ENCODE measurements at regions not wholly inside any gene's neighbourhood (a gene's known extent, or its start where the extent isn't known, plus 50 kb on each side); places are given as distances from the start of the nearest gene placed in this dataset.
"Not testable (repeated sequence)": the region's sequence is repeated elsewhere in the genome, so short reads cannot be mapped to it uniquely, and the experiment has no call there.

DNA sequence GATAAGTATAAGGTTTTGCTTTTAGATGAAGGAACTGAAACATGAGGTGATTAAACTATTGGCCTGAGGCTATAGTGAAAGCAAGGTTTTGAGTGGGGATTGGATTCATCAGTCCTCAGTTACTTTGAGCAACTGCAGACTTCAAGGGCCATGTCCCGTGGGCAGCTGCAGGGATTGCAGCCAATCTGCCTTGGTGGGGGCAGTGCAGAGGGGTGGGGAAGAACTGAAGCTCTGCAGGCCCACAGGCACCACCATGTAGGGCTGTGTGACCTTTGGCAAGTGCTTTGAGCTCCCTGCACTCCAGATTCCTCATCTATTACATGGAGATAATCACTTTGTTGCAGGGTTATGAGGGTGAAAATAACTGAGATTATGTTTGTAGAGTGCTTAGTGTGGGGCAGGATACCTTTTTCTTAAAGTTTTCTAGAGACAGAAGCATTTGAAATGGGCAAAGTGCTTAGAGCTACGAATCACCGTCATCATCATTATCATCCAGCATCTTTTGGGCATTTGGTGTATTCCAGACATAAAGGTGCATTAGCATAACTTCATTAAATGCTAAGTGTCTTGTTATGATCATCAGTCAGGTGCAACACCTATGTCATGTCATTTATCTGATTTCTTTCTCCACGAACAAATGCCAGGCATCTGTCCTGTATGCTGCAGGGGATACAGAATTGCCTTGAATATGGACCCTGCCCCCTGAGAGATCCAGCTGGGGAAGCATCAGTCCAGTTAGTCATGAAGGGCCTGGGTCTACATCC lies 72.1 kb upstream of the TENM4 start:
- DNase-seq (ENCODE audit: low spot score) (no peak), ATAC-seq (no peak)

DNA sequence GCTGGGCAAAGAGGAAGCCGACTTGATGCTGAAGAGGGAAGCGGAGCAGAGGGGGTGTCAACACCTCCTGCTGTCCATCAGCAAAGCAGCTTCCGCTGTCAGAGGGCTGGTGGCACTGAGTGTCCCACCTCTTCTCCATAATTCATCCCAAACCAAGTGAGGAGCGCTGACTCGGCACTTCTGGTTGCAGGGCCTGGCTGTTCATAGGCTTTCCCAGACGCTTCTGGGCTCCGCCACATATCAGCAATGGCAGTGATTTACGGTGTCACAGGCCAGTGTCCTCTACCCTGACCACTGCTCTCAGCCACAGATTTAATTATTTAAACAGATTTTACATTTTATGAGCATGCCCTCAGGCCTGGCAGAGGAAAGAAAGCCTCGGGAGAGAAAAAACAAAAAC lies 70.1 kb upstream of the TENM4 start:
- DNase-seq (ENCODE audit: low spot score) (no peak), ATAC-seq (no peak)

DNA sequence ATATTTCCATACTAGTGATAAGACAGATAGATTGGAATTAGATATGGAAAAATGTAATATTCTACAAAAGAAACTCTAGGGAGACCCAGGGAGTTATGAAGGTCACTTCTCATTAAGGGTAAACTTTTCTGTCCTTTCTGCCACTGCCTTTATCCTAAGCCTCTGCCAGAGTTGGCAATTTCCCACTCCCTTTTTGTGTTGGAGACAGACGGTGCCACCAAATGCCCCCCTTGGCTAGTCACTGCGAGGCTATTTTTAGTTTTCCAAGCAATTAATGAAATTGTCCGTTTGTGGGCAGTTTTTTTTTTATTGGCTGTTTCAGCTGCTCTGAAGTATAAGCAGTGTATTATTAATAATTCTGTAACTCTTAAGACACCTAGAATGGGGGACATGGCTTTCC lies 67.6 kb upstream of the TENM4 start:
- ATAC-seq (no peak), DNase-seq (ENCODE audit: low spot score) (no peak)

DNA sequence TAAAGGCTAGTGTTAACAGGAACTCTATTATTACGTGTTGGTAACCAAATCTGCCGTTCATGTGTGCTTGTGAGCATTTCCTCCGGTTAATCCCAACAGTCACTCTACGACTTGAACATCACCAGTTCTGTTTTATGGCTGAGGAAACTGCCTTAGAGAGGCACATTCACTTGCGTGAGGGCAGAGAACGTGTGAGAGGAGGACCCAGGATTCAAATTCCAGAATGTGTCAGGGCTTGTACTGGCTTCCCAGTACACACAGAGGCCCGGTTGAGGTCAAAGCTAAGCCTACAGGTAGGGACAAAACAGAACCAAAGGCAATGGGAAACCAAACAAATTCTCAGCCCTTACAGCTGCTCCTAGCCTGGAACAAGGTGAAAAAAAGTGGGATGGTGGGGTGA lies 66.9 kb upstream of the TENM4 start:
- ATAC-seq, result no peak
- no peak for DNase-seq (ENCODE audit: low spot score)

DNA sequence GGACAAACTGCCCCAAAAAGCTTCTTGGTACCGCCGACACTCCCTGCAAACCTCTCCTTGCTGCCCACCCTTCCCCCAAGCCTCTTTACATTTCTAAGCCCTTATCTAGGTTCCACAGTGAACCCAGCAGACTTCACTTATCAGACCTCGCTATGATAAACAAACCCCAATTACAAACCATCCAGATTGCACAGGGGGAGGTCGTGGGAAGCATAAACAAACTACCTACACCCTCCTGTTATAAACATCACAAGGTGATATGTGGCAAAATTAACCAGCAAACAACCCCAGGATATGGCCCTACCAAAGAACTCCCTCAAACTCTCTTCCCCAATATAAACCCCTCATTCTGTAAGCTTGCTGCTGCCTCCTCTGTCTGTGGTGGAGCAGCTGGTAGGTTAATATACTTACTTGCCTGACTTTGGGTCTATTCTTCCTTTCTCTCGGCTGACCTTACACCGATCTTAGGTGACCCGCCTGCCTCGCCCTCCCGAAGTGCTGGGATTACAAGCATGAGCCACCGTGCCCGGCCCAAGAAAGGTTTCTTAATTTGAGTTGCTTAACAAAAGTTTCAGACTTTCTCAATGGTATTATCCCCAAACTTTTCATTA lies 66.0 kb upstream of the TENM4 start:
- no peak for DNase-seq (ENCODE audit: low spot score)
- no peak for ATAC-seq

DNA sequence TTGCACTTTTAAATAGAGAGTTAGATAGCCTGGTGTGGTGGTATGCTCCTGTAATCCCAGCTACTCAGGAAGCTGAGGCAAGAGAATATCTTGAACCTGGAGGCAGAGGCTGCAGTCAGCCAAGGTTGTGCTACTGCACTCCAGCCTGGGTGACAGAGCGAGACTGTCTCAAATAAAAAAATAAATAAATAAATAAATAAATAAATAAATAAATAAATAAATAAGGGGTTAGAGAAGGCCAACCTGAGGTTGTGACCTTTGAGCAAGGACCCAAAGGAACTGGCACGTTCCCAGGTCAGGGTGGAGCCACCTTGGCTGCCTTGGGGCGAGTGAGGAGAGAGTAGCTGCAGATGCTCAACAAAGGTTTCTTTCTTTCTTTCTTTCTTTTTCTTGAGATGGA lies 65.3 kb upstream of the TENM4 start:
- DNase-seq (ENCODE audit: low spot score), result no peak
- no peak for ATAC-seq

DNA sequence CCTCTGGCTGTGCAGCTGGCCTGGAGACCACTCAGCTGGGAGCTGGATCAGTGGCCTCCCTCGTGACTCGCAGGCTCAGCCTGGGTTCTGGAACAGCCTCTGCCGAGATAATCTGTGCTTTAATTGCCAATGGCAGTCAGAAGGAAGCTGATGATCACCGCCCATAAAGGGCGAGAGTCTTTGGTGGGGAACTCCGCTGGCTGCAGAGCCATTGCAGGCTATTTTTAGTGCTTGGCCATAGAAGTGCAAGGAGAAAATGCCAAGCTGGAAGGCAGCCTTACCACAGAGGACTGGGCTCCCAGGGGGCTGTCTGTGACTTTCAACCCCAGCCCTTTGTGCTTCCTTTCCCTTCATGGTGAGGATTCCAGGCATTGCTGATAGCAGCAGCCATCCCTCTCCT lies 62.2 kb upstream of the TENM4 start:
- no peak for ATAC-seq

DNA sequence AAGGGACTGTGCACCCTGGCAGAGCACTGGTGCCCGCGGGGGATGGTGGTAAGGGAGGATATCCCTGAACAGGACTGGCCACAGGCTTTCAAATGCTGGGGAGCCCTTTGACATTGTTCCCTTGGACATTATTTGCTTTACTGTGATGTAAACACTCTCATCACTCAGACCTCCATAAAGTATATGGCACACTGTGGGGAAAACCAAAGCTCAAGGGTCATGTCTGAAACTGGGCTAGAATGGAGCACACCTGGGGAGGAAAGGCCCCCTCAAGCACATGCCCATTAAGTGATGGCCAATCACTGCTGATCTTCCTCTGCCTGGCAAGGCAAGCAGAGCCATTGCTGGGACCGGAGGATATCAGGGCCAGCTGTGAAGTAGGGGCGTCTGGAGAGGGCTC lies 60.9 kb upstream of the TENM4 start:
- no peak for DNase-seq (ENCODE audit: low spot score)
- no peak for ATAC-seq

More for the DNA sequence above, 62.2 kb upstream of the TENM4 start:
- DNase-seq (ENCODE audit: low spot score), result no peak

DNA sequence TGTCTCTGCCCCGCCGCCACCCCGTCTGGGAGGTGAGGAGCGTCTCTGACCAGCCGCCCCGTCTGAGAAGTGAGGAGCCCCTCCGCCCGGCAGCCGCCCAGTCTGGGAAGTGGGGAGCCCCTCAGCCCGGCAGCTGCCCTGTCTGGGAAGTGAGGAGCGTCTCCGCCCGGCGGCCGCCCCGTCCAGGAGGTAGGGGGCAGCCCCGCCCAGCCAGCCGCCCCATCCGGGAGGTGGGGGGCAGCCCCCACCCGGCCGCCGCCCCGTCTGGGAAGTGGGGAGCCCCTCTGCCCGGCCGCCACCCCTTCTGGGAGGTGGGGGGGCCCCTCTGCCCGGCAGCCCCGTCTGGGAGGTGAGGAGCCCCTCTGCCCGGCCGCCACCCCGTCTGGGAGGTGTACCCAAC lies 59.1 kb upstream of the TENM4 start:
- DNase-seq (ENCODE audit: low spot score); ATAC-seq: not testable (repeated sequence)

DNA sequence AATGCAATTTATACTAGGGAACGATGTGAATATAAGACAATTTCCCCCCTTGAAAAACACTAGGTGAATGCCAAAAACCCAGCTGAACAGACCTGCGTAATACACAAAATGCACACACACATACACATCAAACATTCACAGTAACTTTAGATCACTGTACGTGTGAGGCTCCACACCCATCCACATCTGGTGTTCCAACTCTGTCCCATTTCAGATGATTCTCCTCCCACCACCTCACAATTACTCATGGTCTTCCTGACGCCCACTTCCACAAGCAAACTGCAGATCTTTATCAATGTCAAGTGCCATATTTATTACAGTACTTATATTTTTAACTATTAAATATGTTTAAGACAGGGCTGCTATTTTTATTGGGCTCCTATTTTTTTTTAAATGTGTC lies 57.8 kb upstream of the TENM4 start:
- DNase-seq (ENCODE audit: low spot score), result no peak

DNA sequence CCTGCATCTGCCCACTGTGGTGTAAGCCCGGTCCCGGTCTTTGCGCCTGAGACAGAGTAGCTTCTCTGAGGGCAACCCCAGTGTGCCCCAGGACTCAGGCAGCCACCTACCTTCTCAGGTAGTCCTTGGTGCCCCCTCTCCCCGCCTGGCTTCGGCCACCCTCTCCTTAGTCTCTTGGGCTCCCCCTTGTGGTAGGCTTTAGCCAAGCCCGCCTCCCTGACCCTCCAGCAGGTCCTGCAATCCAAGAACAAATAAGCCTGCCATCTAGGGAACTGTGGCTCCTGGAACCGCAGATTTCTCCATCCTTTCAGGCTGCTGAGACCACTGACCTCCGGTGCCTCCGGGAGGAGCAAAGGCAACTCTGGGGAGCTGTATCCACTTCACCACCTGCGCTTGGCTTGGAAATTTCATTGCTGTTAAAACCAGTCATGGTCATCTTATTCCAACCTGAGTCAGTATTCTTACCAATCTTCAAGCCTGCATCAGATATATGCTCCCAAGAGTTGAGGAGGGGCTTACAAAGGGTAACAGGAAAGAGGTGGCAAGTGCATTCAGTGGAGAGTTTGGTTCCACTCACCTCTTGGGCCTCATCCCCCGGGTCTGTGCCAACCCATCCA lies 52.8 kb upstream of the TENM4 start:
- ATAC-seq, result peak; percentile 95
- peak; percentile 68 for DNase-seq (ENCODE audit: low spot score)

More for the DNA sequence above, 57.8 kb upstream of the TENM4 start:
- no peak for ATAC-seq

DNA sequence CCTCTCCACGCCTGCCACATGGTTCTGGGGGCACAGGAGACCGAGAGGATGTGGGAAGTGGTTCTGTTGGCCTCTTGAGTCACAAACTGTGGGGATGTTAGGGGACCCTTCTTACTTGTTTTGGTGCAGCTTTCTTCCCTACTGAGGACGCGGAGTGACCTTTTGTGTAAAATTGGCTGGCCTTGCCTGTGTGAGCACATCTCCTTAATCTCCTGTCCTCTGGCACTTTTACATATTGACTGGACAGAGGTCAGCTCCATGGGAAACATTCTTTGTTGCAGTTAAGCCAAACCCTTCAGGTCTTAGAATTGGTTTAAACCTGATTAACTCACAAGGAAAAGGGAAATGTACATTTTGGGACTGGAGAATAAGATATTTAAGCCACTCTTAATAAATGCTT lies 51.2 kb upstream of the TENM4 start:
- peak; percentile 72 for ATAC-seq

More for the DNA sequence above, 51.2 kb upstream of the TENM4 start:
- DNase-seq (ENCODE audit: low spot score), result peak; percentile 52

All from left lobe of liver (tissue), 2 donors.